Uterus (tissue), 3 donors: ENCODE measurements at regions not wholly inside any gene's neighbourhood (a gene's known extent, or its start where the extent isn't known, plus 50 kb on each side); places are given as distances from the start of the nearest gene placed in this dataset.

Experiments used
- DNase-seq, 2 donors: peaks; one replicate each; pipeline ENCODE4 v3.0.0-alpha.2; 2019 to 2020
- H3K27ac ChIP-seq, 2 donors: fragments of 200-600 bp; sonication (generic); 1 replicate in 1 of 2; 2 replicates in 1 of 2; pipeline ENCODE4 v1.5.1; 2016 to 2018
- H3K27me3 ChIP-seq, 2 donors: fragments of 200-600 bp; sonication (generic); one replicate each; pipeline ENCODE4 v1.5.1; 2018 to 2019; ENCODE audit warnings: control low read depth in 1 of 2
- H3K36me3 ChIP-seq, 2 donors: fragments of 200-600 bp; sonication (generic); one replicate each; pipeline ENCODE4 v1.5.1; 2019; ENCODE audit warnings: control low read depth in 1 of 2
- H3K4me1 ChIP-seq, 2 donors: fragments of 200-600 bp; sonication (generic); one replicate each; pipeline ENCODE4 v1.5.1; 2018 to 2019; ENCODE audit warnings: control low read depth in 1 of 2
- H3K4me3 ChIP-seq, 2 donors: fragments of 200-600 bp; sonication (generic); 1 replicate in 1 of 2; 2 replicates in 1 of 2; pipeline ENCODE4 v1.5.1; 2018 to 2019; ENCODE audit warnings: mild to moderate bottlenecking in 1 of 2
- H3K9me3 ChIP-seq, 2 donors: fragments of 200-600 bp; sonication (generic); one replicate each; pipeline ENCODE4 v1.5.1; 2019; ENCODE audit warnings: control low read depth in 1 of 2
- POLR2A ChIP-seq, 2 donors: fragments of 450-650 bp; IDR thresholded peaks; one replicate each; pipeline ENCODE4 v1.6.1; 2016; ENCODE audit warnings: antibody characterized with exemption in 2 of 2, mild to moderate bottlenecking in 1 of 2, moderate library complexity in 1 of 2
- intact Hi-C: fragments of 100-400 bp; cut with DNase I; formaldehyde crosslinking; loops from one replicate; pipeline ENCODE4 v1.15.1; 2023; ENCODE audit warnings: low total_unique reads
- TF ChIP-seq, protein P1 (sequence below), 4 experiments: fragments of 200-600 bp in 2 of 4; fragments of 450-650 bp in 2 of 4; sonication (generic) in 2 of 4; IDR thresholded peaks; one replicate each; pipeline ENCODE4 v1.5.1; 2016 to 2019; ENCODE audit warnings: antibody characterized with exemption in 4 of 4, mild to moderate bottlenecking in 2 of 4, moderate library complexity in 1 of 4
- donor health status: DM: yes; HTN: yes; CAD: no.

DNA sequence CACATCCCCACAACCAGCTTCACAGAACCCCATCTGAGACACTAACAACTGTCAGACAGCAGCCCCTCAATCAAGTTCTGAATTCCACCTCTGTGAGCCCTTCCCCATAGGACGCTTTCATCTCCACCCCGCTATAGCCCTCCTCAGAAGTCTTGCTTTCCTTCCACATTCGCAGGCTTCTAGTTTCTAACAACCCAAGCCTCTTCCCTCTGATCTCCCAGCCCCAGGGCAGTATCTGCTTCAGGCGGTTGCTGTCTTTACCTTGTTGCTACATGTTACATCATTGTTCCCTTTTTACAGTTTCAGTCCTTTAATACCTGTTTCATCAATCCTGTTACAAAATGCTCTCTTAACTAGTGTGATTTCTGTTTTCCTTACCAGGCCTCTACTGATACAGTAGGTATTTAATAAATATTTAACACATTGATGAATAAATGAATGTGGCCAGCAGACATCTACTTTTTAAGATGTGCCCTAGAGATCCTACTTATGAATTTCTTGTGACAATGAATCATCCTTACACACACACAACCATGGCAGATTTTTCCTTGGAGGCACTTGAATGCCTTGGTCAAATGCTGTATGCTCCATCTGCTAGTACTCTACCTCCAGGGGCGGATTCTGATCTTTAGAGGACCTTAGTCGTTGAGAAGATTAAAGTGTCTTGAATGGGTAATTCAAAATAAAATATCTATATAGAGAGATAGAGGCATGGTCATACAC, 164.7 kb upstream of the SLIT2 start:
- no peak for DNase-seq
- Histone ChIP-seq H3K9me3 (no peaks in the 10 kb centered on the region), H3K36me3 (no peaks in the 10 kb centered on the region), H3K4me1 (no peaks in the 10 kb centered on the region), H3K27me3 (no peaks in the 10 kb centered on the region), H3K27ac (no peak overlapping the region), H3K4me3 (no peak overlapping the region)
- intact Hi-C loops = no loop called here
- TF ChIP-seq, protein P1, sequence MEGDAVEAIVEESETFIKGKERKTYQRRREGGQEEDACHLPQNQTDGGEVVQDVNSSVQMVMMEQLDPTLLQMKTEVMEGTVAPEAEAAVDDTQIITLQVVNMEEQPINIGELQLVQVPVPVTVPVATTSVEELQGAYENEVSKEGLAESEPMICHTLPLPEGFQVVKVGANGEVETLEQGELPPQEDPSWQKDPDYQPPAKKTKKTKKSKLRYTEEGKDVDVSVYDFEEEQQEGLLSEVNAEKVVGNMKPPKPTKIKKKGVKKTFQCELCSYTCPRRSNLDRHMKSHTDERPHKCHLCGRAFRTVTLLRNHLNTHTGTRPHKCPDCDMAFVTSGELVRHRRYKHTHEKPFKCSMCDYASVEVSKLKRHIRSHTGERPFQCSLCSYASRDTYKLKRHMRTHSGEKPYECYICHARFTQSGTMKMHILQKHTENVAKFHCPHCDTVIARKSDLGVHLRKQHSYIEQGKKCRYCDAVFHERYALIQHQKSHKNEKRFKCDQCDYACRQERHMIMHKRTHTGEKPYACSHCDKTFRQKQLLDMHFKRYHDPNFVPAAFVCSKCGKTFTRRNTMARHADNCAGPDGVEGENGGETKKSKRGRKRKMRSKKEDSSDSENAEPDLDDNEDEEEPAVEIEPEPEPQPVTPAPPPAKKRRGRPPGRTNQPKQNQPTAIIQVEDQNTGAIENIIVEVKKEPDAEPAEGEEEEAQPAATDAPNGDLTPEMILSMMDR (IDR thresholded peaks at IDR 0.05) = no peak
- TF ChIP-seq POLR2A (IDR thresholded peaks at IDR 0.05) = no peak

DNA sequence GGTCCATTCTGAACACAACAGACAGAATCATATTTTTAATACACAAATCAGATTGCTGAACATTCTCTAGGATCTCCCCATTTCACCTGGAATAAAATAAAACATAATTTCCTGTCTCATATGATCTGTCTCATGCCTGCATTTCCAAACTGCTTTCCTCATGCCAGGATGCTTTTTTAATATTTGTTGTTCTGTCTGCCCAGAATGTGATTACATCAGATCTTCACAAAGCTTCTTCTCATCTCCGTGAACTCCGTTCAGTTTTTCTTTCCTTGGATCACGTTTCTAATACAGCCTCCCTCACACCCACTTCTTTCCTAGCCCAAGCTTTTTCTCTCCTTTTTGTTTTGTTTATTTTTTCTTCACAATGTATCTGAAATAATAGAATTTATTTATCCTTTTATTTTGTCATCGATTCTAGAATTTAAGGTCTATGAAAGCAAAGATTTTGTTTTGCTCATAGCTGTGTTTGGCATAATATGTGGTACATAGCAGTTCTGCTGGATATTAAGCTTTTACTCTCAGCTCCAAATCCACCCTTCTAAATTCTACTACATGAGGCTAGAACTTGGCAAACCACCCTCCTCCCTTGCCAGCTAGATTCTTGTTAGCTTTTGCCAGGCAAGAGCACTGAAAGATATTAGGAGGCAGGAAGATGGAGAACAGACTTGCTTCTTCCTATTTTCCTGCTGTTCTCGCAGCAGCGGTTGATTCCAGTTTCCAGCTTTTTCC, 165.5 kb upstream of the SLIT2 start:
- intact Hi-C loops = no loop called here
- TF ChIP-seq, protein P1 (IDR thresholded peaks at IDR 0.05) = no peak
- no peak for TF ChIP-seq POLR2A (IDR thresholded peaks at IDR 0.05)
- Histone ChIP-seq H3K4me1 (no peaks in the 10 kb centered on the region), H3K27me3 (no peaks in the 10 kb centered on the region), H3K27ac (no peak overlapping the region), H3K36me3 (no peaks in the 10 kb centered on the region), H3K9me3 (no peaks in the 10 kb centered on the region), H3K4me3 (no peak overlapping the region)
- DNase-seq = no peak

DNA sequence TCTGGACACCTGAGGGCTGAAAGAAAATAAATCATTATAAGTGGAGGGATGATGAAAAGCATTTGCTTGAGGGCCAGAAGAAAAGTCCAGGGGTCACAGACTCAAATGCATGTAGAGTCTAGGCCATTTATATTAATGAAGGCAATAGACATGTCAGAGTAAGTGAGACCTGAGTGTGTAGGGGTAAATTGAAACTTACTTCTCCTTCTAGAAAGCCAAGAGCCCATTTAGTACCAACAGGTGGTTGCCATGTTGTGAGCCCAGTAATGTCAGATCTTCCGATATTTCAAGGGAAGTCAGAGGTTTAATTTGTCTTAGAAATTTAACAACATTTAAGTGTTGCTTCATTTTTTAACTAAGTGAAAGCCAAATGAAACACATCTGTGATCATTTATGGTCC, 166.1 kb upstream of the SLIT2 start:
- DNase-seq = no peak
- Histone ChIP-seq H3K4me1 (no peaks in the 10 kb centered on the region), H3K27me3 (no peaks in the 10 kb centered on the region), H3K27ac (no peak overlapping the region), H3K36me3 (no peaks in the 10 kb centered on the region), H3K9me3 (no peaks in the 10 kb centered on the region), H3K4me3 (no peak overlapping the region)
- TF ChIP-seq, protein P1 (IDR thresholded peaks at IDR 0.05) = no peak
- TF ChIP-seq POLR2A (IDR thresholded peaks at IDR 0.05) = no peak
- intact Hi-C loops = no loop called here

DNA sequence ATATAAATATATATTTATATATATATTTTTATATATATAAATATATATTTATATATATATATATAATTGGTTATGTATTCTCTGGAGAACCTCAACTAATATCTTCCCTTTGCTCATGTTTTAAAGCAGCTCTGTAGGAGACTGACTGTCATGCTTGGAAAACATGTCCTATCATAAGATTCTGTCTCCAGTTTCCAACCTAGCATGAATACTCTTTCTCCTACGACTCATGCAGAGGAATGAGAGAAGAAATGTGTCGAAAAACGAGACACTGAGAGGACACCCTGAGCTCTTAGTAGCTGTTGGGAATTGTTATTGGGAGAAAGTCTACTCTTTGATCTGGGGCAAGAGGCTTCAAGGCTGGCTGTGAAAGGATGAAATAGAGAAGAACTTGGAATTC, 166.5 kb upstream of the SLIT2 start:
- no peaks in the 10 kb centered on the region for H3K27me3 ChIP-seq
- no peaks in the 10 kb centered on the region for H3K4me1 ChIP-seq
- H3K9me3 ChIP-seq = no peaks in the 10 kb centered on the region
- intact Hi-C loops = no loop called here
- no peak for DNase-seq
- H3K27ac ChIP-seq = no peak overlapping the region
- no peak for TF ChIP-seq POLR2A (IDR thresholded peaks at IDR 0.05)
- TF ChIP-seq, protein P1 (IDR thresholded peaks at IDR 0.05) = no peak
- H3K4me3 ChIP-seq = no peak overlapping the region
- H3K36me3 ChIP-seq = no peaks in the 10 kb centered on the region

DNA sequence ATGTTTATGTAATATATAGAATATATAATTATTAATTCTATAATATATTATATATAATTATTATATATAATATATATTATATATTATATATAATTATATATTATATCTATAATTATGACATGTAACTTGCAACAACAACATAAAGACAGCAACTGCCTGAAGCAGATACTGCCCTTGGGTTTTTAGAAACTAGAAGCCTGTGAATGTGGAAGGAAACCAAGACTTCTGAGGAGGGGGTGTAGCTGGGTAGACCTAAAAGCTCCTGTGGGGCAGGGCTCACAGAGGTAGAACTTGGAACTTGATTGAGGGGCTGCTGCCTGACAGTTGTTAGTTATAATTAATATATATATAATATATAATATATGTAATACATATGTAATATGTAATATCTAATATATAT, 167.2 kb upstream of the SLIT2 start:
- H3K27ac ChIP-seq = no peak overlapping the region
- no peaks in the 10 kb centered on the region for H3K4me1 ChIP-seq
- no peaks in the 10 kb centered on the region for H3K36me3 ChIP-seq
- no peaks in the 10 kb centered on the region for H3K9me3 ChIP-seq
- TF ChIP-seq, protein P1 (IDR thresholded peaks at IDR 0.05) = no peak
- TF ChIP-seq POLR2A (IDR thresholded peaks at IDR 0.05) = no peak
- no peak for DNase-seq
- H3K27me3 ChIP-seq = no peaks in the 10 kb centered on the region
- intact Hi-C loops = no loop called here
- no peak overlapping the region for H3K4me3 ChIP-seq
